H9 (cell line): ENCODE measurements at regions not wholly inside any gene's neighbourhood (a gene's known extent, or its start where the extent isn't known, plus 50 kb on each side); places are given as distances from the start of the nearest gene placed in this dataset.

Experiments
- DNase-seq: peaks from one replicate; pipeline ENCODE4 v3.0.0-alpha.2; 2017
- H2AFZ ChIP-seq: one replicate; pipeline ENCODE4 v1.6.1; 2013; ENCODE audit warnings: mild to moderate bottlenecking, low read length, control low read depth, moderate library complexity
- H2AK5ac ChIP-seq: 2 replicates; pipeline ENCODE4 v1.6.1; 2013; ENCODE audit warnings: low read length, control low read depth, mixed read lengths; ENCODE audit not compliant: insufficient read length
- H2BK120ac ChIP-seq: one replicate; pipeline ENCODE4 v1.6.1; 2013; ENCODE audit warnings: low read depth, mild to moderate bottlenecking, low read length, control low read depth, inconsistent platforms; ENCODE audit not compliant: poor library complexity, severe bottlenecking
- H2BK12ac ChIP-seq: 2 replicates; pipeline ENCODE4 v1.6.1; 2013; ENCODE audit warnings: low read length, control low read depth, mixed read lengths, low read depth; ENCODE audit not compliant: insufficient read length
- H2BK15ac ChIP-seq: 2 replicates; pipeline ENCODE4 v1.6.1; 2013; ENCODE audit warnings: low read depth, low read length, control low read depth
- H2BK20ac ChIP-seq: one replicate; pipeline ENCODE4 v1.6.1; 2013; ENCODE audit warnings: low read depth, mild to moderate bottlenecking, low read length, control low read depth, inconsistent platforms; ENCODE audit not compliant: poor library complexity, severe bottlenecking
- H2BK5ac ChIP-seq: 2 replicates; pipeline ENCODE4 v1.6.1; 2013; ENCODE audit warnings: low read length, control low read depth, mixed read lengths; ENCODE audit not compliant: insufficient read length
- H3K14ac ChIP-seq: 2 replicates; pipeline ENCODE4 v1.6.1; 2013; ENCODE audit warnings: low read length, control low read depth; ENCODE audit not compliant: insufficient read depth
- H3K18ac ChIP-seq: 2 replicates; pipeline ENCODE4 v1.6.1; 2013; ENCODE audit warnings: low read depth, mild to moderate bottlenecking, mixed read lengths, low read length, control low read depth; ENCODE audit not compliant: insufficient read length
- H3K23ac ChIP-seq: 2 replicates; pipeline ENCODE4 v1.6.1; 2013; ENCODE audit warnings: low read length, control low read depth, mixed read lengths, low read depth; ENCODE audit not compliant: insufficient read length
- H3K23me2 ChIP-seq: 2 replicates; pipeline ENCODE4 v1.6.1; 2013; ENCODE audit warnings: low read depth, mild to moderate bottlenecking, mixed read lengths, low read length, control low read depth; ENCODE audit not compliant: insufficient read length, poor library complexity, severe bottlenecking
- H3K27ac ChIP-seq: 2 replicates; pipeline ENCODE4 v1.5.1; 2013; ENCODE audit warnings: low read length, control low read depth, mixed read lengths, low read depth; ENCODE audit not compliant: insufficient read length
- H3K27me3 ChIP-seq: 2 replicates; pipeline ENCODE4 v1.6.1; 2013; ENCODE audit warnings: low read length, control low read depth, inconsistent platforms; ENCODE audit not compliant: insufficient read depth
- H3K4ac ChIP-seq: 2 replicates; pipeline ENCODE4 v1.6.1; 2013; ENCODE audit warnings: low read depth, mild to moderate bottlenecking, control low read depth, inconsistent platforms, low read length, moderate library complexity
- H3K4me1 ChIP-seq: 2 replicates; pipeline ENCODE4 v1.6.1; 2013; ENCODE audit warnings: low read length, control low read depth, inconsistent platforms; ENCODE audit not compliant: insufficient read depth
- H3K4me2 ChIP-seq: 2 replicates; pipeline ENCODE4 v1.6.1; 2013; ENCODE audit warnings: low read length, control low read depth, mixed read lengths; ENCODE audit not compliant: insufficient read length, insufficient read depth
- H3K56ac ChIP-seq: 2 replicates; pipeline ENCODE4 v1.6.1; 2013; ENCODE audit warnings: low read depth, mild to moderate bottlenecking, mixed read lengths, low read length, control low read depth; ENCODE audit not compliant: insufficient read length
- H3K79me1 ChIP-seq: 2 replicates; pipeline ENCODE4 v1.6.1; 2013; ENCODE audit warnings: low read depth, mild to moderate bottlenecking, moderate library complexity, low read length, control low read depth, inconsistent platforms; ENCODE audit not compliant: insufficient read depth, poor library complexity, severe bottlenecking
- H3K79me2 ChIP-seq: 2 replicates; pipeline ENCODE4 v1.6.1; 2013; ENCODE audit warnings: low read length, control low read depth, inconsistent platforms; ENCODE audit not compliant: insufficient read depth
- H3K9ac ChIP-seq: 2 replicates; pipeline ENCODE4 v1.6.1; 2013; ENCODE audit warnings: low read length, control low read depth, mixed read lengths; ENCODE audit not compliant: insufficient read length; ENCODE audit errors: extremely low read depth
- H3K9me3 ChIP-seq: one replicate; pipeline ENCODE4 v1.6.1; 2013; ENCODE audit warnings: low read depth, low read length, inconsistent platforms; ENCODE audit not compliant: control insufficient read depth
- H3T11ph ChIP-seq: one replicate; pipeline ENCODE4 v1.6.1; 2013; ENCODE audit warnings: mild to moderate bottlenecking, low read length, control low read depth, inconsistent platforms
- H4K20me1 ChIP-seq: one replicate; pipeline ENCODE4 v1.6.1; 2013; ENCODE audit not compliant: control insufficient read depth, insufficient read length, insufficient read depth
- H4K5ac ChIP-seq: 2 replicates; pipeline ENCODE4 v1.6.1; 2013; ENCODE audit warnings: low read depth, mild to moderate bottlenecking, mixed read lengths, low read length, control low read depth; ENCODE audit not compliant: insufficient read length
- H4K8ac ChIP-seq: replicated peaks from 2 replicates; pipeline ENCODE4 v1.6.1; 2013; ENCODE audit warnings: low read length, control low read depth, mixed read lengths, low read depth; ENCODE audit not compliant: insufficient read length
- H4K91ac ChIP-seq: 2 replicates; pipeline ENCODE4 v1.6.1; 2013; ENCODE audit warnings: low read depth, mild to moderate bottlenecking, moderate library complexity, mixed read lengths, low read length, control low read depth; ENCODE audit not compliant: insufficient read length
- H3K27ac Mint-ChIP-seq, 3 experiments: 2 replicates in 2 of 3; 3 replicates in 1 of 3; pipeline ENCODE4 v1.8.0; 2020 to 2021; ENCODE audit warnings: mixed read lengths in 3 of 3, mild to moderate bottlenecking in 1 of 3, moderate library complexity in 1 of 3
- H3K27me3 Mint-ChIP-seq: 2 replicates; pipeline ENCODE4 v1.8.0; 2021; ENCODE audit warnings: low read depth, mild to moderate bottlenecking, moderate library complexity, mixed read lengths
- H3K36me3 Mint-ChIP-seq, 3 experiments: 2 replicates in 2 of 3; 3 replicates in 1 of 3; pipeline ENCODE4 v1.8.0; 2020 to 2021; ENCODE audit warnings: low read depth in 3 of 3, mixed read lengths in 3 of 3; ENCODE audit not compliant: insufficient read depth in 1 of 3
- H3K4me1 Mint-ChIP-seq, 2 experiments: 2 replicates each; pipeline ENCODE4 v1.8.0; 2020; ENCODE audit warnings: mixed read lengths in 2 of 2
- H3K4me3 Mint-ChIP-seq, 2 experiments: 2 replicates in 1 of 2; 3 replicates in 1 of 2; pipeline ENCODE4 v1.8.0; 2020 to 2021; ENCODE audit warnings: mild to moderate bottlenecking in 2 of 2, mixed read lengths in 2 of 2, moderate library complexity in 1 of 2
- H3K9me3 Mint-ChIP-seq, 2 experiments: 2 replicates in 1 of 2; 3 replicates in 1 of 2; pipeline ENCODE4 v1.8.0; 2020; ENCODE audit warnings: mild to moderate bottlenecking in 2 of 2, mixed read lengths in 2 of 2, moderate library complexity in 1 of 2
- WGBS: extraction: QIAGEN DNeasy Blood & Tissue Kit; methylation state at CpG from one replicate; pipeline ENCODE4 v1.1.7; 2013; ENCODE audit warnings: missing lambda C conversion rate, low lambda C conversion rate, mixed read lengths; ENCODE audit not compliant: insufficient read length; ENCODE audit errors: extremely low coverage; 5-methylcytosine and 5-hydroxymethylcytosine counted together
- TF ChIP-seq, protein P1 (sequence below): fragments of 200-600 bp; sonication (generic); conservative IDR thresholded peaks from 3 replicates; pipeline ENCODE4 v1.8.0; 2021; ENCODE audit warnings: antibody characterized with exemption, mild to moderate bottlenecking

DNA sequence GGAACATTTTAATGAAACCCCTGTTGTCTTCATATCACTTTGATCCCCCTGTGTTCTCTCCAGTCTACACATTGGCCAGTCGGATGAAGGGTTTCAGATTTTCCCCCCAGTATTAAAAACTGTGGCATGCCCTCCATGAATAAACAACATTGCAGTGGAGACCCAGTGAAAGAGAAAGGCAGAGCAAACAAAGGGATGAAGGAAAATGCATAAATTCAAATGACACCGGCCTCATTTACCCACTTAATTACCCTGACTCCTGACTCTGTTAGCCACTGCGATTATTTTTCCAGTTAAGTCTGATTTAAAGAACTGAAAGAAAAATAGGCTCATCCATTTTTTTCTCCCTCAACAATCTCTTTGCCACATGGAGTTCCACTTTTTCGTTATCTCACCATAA is 569.2 kb downstream of the TFAP2B start:
- H4K5ac ChIP-seq: no peak overlapping the region
- no peak overlapping the region for H2BK20ac ChIP-seq
- Mint-ChIP-seq H3K27ac (no peak overlapping the region), H3K27me3 (no peaks in the 10 kb centered on the region), H3K36me3 (no peaks in the 10 kb centered on the region), H3K4me3 (no peak overlapping the region), H3K4me1 (peaks cover 0 to 6% of the 10 kb centered on the region in 2 experiments; a peak in 3 of 4 replicates), H3K9me3 (peaks cover 0 to 4% of the 10 kb centered on the region in 2 experiments; a peak in 1 of 5 replicates)
- H3T11ph ChIP-seq: no peak overlapping the region
- no peak overlapping the region for H3K4me2 ChIP-seq
- no CpG with 5 or more reads among the region's 4 CpGs for WGBS
- no peak overlapping the region for H3K18ac ChIP-seq
- H3K79me1 ChIP-seq: no peaks in the 10 kb centered on the region
- peak overlapping the region; percentile 48 for H2AFZ ChIP-seq
- no peak overlapping the region for H2BK120ac ChIP-seq
- H4K91ac ChIP-seq: no peak overlapping the region
- H3K23ac ChIP-seq: no peak overlapping the region
- TF ChIP-seq, protein P1, sequence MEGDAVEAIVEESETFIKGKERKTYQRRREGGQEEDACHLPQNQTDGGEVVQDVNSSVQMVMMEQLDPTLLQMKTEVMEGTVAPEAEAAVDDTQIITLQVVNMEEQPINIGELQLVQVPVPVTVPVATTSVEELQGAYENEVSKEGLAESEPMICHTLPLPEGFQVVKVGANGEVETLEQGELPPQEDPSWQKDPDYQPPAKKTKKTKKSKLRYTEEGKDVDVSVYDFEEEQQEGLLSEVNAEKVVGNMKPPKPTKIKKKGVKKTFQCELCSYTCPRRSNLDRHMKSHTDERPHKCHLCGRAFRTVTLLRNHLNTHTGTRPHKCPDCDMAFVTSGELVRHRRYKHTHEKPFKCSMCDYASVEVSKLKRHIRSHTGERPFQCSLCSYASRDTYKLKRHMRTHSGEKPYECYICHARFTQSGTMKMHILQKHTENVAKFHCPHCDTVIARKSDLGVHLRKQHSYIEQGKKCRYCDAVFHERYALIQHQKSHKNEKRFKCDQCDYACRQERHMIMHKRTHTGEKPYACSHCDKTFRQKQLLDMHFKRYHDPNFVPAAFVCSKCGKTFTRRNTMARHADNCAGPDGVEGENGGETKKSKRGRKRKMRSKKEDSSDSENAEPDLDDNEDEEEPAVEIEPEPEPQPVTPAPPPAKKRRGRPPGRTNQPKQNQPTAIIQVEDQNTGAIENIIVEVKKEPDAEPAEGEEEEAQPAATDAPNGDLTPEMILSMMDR: no peak
- no peaks in the 10 kb centered on the region for H4K20me1 ChIP-seq
- H3K4ac ChIP-seq: no peak overlapping the region
- H2AK5ac ChIP-seq: no peak overlapping the region
- no peak for DNase-seq
- H3K14ac ChIP-seq: no peak overlapping the region; the same call in 1 of the 2 replicates
- H3K23me2 ChIP-seq: no peaks in the 10 kb centered on the region
- no peak overlapping the region for H3K56ac ChIP-seq
- H3K79me2 ChIP-seq: no peaks in the 10 kb centered on the region
- no peaks in the 10 kb centered on the region for H3K9me3 ChIP-seq
- no peak overlapping the region for H2BK15ac ChIP-seq
- no peak overlapping the region for H3K9ac ChIP-seq
- no peak overlapping the region for H2BK5ac ChIP-seq
- no peak overlapping the region for H3K27ac ChIP-seq
- H2BK12ac ChIP-seq: no peak overlapping the region
- no peaks in the 10 kb centered on the region for H3K27me3 ChIP-seq
- H3K4me1 ChIP-seq: no peaks in the 10 kb centered on the region
- no peak overlapping the region for H4K8ac ChIP-seq
